HFFc6 (cell line): ENCODE measurements at regions not wholly inside any gene's neighbourhood (a gene's known extent, or its start where the extent isn't known, plus 50 kb on each side); places are given as distances from the start of the nearest gene placed in this dataset.

Experiments
- DNase-seq: peaks from one replicate; pipeline ENCODE4 v3.0.0-alpha.2; 2018
- H3K27ac Mint-ChIP-seq: 2 replicates; pipeline ENCODE4 v1.8.0; 2020; ENCODE audit warnings: mild to moderate bottlenecking, mixed read lengths
- H3K27me3 Mint-ChIP-seq: 2 replicates; pipeline ENCODE4 v1.8.0; 2021; ENCODE audit warnings: mild to moderate bottlenecking, moderate library complexity, mixed read lengths; ENCODE audit not compliant: insufficient read depth
- H3K36me3 Mint-ChIP-seq: 2 replicates; pipeline ENCODE4 v1.8.0; 2021; ENCODE audit warnings: low read depth, mixed read lengths
- H3K4me1 Mint-ChIP-seq: 2 replicates; pipeline ENCODE4 v1.8.0; 2020; ENCODE audit warnings: low read depth, mixed read lengths
- H3K4me3 Mint-ChIP-seq: 2 replicates; pipeline ENCODE4 v1.8.0; 2020; ENCODE audit warnings: mild to moderate bottlenecking, moderate library complexity, mixed read lengths
- H3K9me3 Mint-ChIP-seq: 2 replicates; pipeline ENCODE4 v1.8.0; 2020; ENCODE audit warnings: mild to moderate bottlenecking, mixed read lengths
- TF ChIP-seq, protein P1 (sequence below): fragments of 200-600 bp; sonication (generic); IDR thresholded peaks from 2 replicates; pipeline ENCODE4 v1.5.0; 2021; ENCODE audit warnings: antibody characterized with exemption, mild to moderate bottlenecking

GRCh38 chr15:79538527-79538926 is 106.4 kb downstream of the MINAR1 start:
- peaks cover 15% of the 10 kb centered on the region for H3K27me3 Mint-ChIP-seq
- TF ChIP-seq, protein P1, sequence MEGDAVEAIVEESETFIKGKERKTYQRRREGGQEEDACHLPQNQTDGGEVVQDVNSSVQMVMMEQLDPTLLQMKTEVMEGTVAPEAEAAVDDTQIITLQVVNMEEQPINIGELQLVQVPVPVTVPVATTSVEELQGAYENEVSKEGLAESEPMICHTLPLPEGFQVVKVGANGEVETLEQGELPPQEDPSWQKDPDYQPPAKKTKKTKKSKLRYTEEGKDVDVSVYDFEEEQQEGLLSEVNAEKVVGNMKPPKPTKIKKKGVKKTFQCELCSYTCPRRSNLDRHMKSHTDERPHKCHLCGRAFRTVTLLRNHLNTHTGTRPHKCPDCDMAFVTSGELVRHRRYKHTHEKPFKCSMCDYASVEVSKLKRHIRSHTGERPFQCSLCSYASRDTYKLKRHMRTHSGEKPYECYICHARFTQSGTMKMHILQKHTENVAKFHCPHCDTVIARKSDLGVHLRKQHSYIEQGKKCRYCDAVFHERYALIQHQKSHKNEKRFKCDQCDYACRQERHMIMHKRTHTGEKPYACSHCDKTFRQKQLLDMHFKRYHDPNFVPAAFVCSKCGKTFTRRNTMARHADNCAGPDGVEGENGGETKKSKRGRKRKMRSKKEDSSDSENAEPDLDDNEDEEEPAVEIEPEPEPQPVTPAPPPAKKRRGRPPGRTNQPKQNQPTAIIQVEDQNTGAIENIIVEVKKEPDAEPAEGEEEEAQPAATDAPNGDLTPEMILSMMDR = no peak
- no peak overlapping the region for H3K4me3 Mint-ChIP-seq
- H3K27ac Mint-ChIP-seq = no peak overlapping the region
- H3K9me3 Mint-ChIP-seq = no peaks in the 10 kb centered on the region
- DNase-seq = no peak
- H3K36me3 Mint-ChIP-seq = no peaks in the 10 kb centered on the region
- H3K4me1 Mint-ChIP-seq = peaks cover 5% of the 10 kb centered on the region; the same call in 1 of the 2 replicates

GRCh38 chr15:79539401-79539800 is 107.3 kb downstream of the MINAR1 start:
- Mint-ChIP-seq H3K4me3 (no peak overlapping the region), H3K27me3 (peaks cover 13% of the 10 kb centered on the region), H3K27ac (no peak overlapping the region), H3K4me1 (peaks cover 5% of the 10 kb centered on the region; the same call in 1 of the 2 replicates), H3K9me3 (no peaks in the 10 kb centered on the region), H3K36me3 (no peaks in the 10 kb centered on the region)
- DNase-seq = no peak
- TF ChIP-seq, protein P1 = no peak

DNA sequence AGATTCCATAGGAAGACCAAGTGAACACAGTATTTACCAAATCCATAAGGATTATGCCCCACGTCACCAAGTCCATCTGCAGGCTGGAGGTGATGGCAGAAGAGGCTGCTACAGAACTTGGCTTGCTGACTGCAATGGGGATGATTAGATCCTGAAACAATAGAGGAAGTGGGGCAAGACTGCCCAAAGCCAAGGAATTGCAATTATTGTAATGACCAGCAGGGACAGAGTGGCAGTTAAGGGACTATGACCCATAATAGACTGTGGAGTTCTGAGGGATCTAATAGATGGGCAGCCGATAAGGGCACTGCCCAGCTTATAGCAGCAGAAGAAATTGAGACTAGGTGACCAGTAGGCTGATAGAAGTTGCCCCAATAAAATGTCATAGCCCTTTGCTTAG is 108.4 kb downstream of the MINAR1 start:
- H3K36me3 Mint-ChIP-seq = no peaks in the 10 kb centered on the region
- TF ChIP-seq, protein P1 = peak; percentile 37
- H3K9me3 Mint-ChIP-seq = no peaks in the 10 kb centered on the region
- H3K27ac Mint-ChIP-seq = no peak overlapping the region
- H3K4me3 Mint-ChIP-seq = no peak overlapping the region
- H3K4me1 Mint-ChIP-seq = peaks cover 4% of the 10 kb centered on the region; the same call in 1 of the 2 replicates
- no peak for DNase-seq
- H3K27me3 Mint-ChIP-seq = peaks cover 13% of the 10 kb centered on the region

GRCh38 chr15:79541196-79541595 is 109.1 kb downstream of the MINAR1 start:
- H3K27ac Mint-ChIP-seq = no peak overlapping the region
- TF ChIP-seq, protein P1 = no peak
- no peaks in the 10 kb centered on the region for H3K4me1 Mint-ChIP-seq
- H3K9me3 Mint-ChIP-seq = no peaks in the 10 kb centered on the region
- DNase-seq = no peak
- no peak overlapping the region for H3K4me3 Mint-ChIP-seq
- H3K36me3 Mint-ChIP-seq = no peaks in the 10 kb centered on the region
- peaks cover 11% of the 10 kb centered on the region for H3K27me3 Mint-ChIP-seq

DNA sequence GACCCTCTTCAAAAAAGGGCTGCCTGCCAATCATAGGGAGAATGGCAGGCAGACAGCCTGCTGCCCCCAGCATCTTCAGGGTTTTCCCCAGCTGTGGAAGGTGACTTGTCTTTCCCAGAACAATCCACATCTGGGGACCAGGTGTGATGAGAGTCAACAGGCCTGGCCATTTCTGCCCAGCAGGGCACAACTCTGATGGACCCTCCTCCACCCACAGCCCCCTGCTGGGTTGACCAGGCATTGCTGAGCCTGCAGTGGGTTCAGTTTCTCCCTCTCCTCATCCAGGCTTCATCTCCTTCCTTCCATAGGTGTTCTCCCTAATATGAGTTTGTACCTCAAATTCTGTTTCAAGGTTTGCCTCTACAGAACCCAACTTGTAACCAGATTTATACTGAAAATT is 111.0 kb downstream of the MINAR1 start:
- no peak overlapping the region for H3K4me3 Mint-ChIP-seq
- H3K27ac Mint-ChIP-seq = no peak overlapping the region

More for the DNA sequence above, 111.0 kb downstream of the MINAR1 start:
- DNase-seq = no peak
- no peaks in the 10 kb centered on the region for H3K4me1 Mint-ChIP-seq
- no peaks in the 10 kb centered on the region for H3K9me3 Mint-ChIP-seq
- TF ChIP-seq, protein P1 = peak; percentile 14; the same call in 1 of the 2 replicates
- no peaks in the 10 kb centered on the region for H3K36me3 Mint-ChIP-seq
- peaks cover 9% of the 10 kb centered on the region for H3K27me3 Mint-ChIP-seq
